A673 (cell line): ENCODE measurements at regions not wholly inside any gene's neighbourhood (a gene's known extent, or its start where the extent isn't known, plus 50 kb on each side); places are given as distances from the start of the nearest gene placed in this dataset.

Source experiments
- BruUV-seq: library from RNA; stranded (reverse); fragments of 400-500 nt; replicated peaks from 2 replicates; lab custom pipeline; 2021; lab: Mats Ljungman, UMichigan
- CTCF ChIA-PET: fragments of 300-600 bp; sonication (Branson Sonifier 250); formaldehyde crosslinking; loops from one replicate; lab custom pipeline; 2022; ENCODE audit warnings: antibody characterized with exemption; lab: Charles Lee
- POLR2A ChIA-PET: fragments of 300-600 bp; sonication (Branson Sonifier 250); formaldehyde crosslinking; loops from one replicate; lab custom pipeline; 2022; ENCODE audit warnings: antibody characterized with exemption; ENCODE audit not compliant: low non-redundant PET; lab: Charles Lee
- DNase-seq: peaks from one replicate; pipeline ENCODE4 v3.0.0-alpha.2; 2015; ENCODE audit warnings: low spot score
- H3K27ac ChIP-seq: fragments of 200-600 bp; sonication (generic); 2 replicates; pipeline ENCODE4 v1.5.1; 2016; ENCODE audit warnings: mixed run types, low read depth, mild to moderate bottlenecking, mixed read lengths, antibody characterized with exemption, low read length; ENCODE audit not compliant: poor library complexity, severe bottlenecking
- H3K27me3 ChIP-seq: fragments of 200-600 bp; sonication (generic); replicated peaks from 2 replicates; pipeline ENCODE4 v1.6.1; 2017; ENCODE audit warnings: mixed run types, low read depth, mild to moderate bottlenecking, mixed read lengths, antibody characterized with exemption, low read length; ENCODE audit not compliant: insufficient read depth, poor library complexity
- H3K36me3 ChIP-seq: fragments of 200-600 bp; sonication (generic); 2 replicates; pipeline ENCODE4 v1.6.1; 2016; ENCODE audit warnings: mixed run types, mild to moderate bottlenecking, mixed read lengths, antibody characterized with exemption, low read length; ENCODE audit not compliant: insufficient read depth, poor library complexity, severe bottlenecking
- H3K4me1 ChIP-seq: fragments of 200-600 bp; sonication (generic); 2 replicates; pipeline ENCODE4 v1.6.1; 2017; ENCODE audit warnings: mixed run types, mild to moderate bottlenecking, mixed read lengths, antibody characterized with exemption, low read length; ENCODE audit not compliant: insufficient read depth, poor library complexity, severe bottlenecking
- H3K4me3 ChIP-seq: fragments of 200-600 bp; sonication (generic); 2 replicates; pipeline ENCODE4 v1.5.1; 2016; ENCODE audit warnings: low read depth, mixed run types, mild to moderate bottlenecking, mixed read lengths, low read length; ENCODE audit not compliant: poor library complexity, severe bottlenecking
- H3K9me3 ChIP-seq: fragments of 200-600 bp; sonication (generic); 2 replicates; pipeline ENCODE4 v1.6.1; 2016; ENCODE audit warnings: mixed run types, low read depth, mild to moderate bottlenecking, mixed read lengths, antibody characterized with exemption, low read length; ENCODE audit not compliant: poor library complexity, severe bottlenecking
- EZH2 ChIP-seq: fragments of 200-600 bp; sonication (generic); IDR thresholded peaks from 2 replicates; pipeline ENCODE4 v1.6.1; 2017; ENCODE audit warnings: borderline replicate concordance, low read depth, mild to moderate bottlenecking, mixed read lengths, antibody characterized with exemption, low read length; ENCODE audit not compliant: poor library complexity, severe bottlenecking
- intact Hi-C: fragments of 100-400 bp; cut with micrococcal nuclease; formaldehyde crosslinking; loops from one replicate; pipeline ENCODE4 v1.10.0; 2022; ENCODE audit not compliant: unreplicated experiment
- TF ChIP-seq, protein P1 (sequence below): fragments of 300-800, 200-600 bp; sonication (generic); conservative IDR thresholded peaks from 2 replicates; pipeline ENCODE4 v1.5.1; 2017; ENCODE audit warnings: low read depth, mild to moderate bottlenecking, antibody characterized with exemption, low read length, moderate library complexity, mixed read lengths

DNA sequence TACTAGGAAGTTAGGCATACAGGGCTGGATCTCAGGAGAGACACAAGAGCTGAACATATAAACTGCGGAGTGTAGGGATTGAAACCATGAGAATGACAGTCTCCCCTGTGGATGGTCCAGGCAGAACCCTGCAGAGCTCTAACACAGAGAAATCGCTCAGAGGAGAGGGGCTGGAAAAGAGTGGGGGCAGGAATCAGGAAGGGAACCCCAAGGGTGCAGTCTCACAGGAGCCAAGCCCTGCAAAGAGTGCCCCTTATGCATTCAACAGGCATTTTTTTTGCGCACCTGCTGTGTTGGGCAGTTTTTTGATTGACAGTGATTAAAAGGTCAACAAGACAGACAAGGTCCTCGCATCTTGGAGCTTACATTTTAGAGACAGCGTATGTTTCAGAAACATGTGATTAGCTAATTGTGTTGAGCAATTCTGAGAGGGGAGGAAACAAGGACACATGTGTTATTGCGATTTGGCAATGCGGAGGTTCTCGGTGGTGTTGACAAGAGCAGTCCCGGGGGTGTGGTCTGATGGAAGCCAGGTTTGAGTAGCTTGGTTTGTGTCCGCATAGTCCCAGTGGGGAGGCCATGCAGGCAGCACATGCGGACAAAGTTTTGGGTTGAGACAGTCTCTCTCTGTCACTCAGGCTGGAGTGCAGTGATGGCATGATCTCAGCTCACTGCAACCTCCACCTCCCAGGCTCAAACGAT, 182.6 kb upstream of the IRS2 start:
- CTCF ChIA-PET, result no interaction called here
- H3K27me3 ChIP-seq, result peaks cover 16% of the 10 kb centered on the region
- POLR2A ChIA-PET, result no interaction called here
- BruUV-seq, result no TSS peak
- no peak overlapping the region for H3K27ac ChIP-seq
- H3K36me3 ChIP-seq, result no peaks in the 10 kb centered on the region
- H3K4me3 ChIP-seq, result no peak overlapping the region
- TF ChIP-seq, protein P1, sequence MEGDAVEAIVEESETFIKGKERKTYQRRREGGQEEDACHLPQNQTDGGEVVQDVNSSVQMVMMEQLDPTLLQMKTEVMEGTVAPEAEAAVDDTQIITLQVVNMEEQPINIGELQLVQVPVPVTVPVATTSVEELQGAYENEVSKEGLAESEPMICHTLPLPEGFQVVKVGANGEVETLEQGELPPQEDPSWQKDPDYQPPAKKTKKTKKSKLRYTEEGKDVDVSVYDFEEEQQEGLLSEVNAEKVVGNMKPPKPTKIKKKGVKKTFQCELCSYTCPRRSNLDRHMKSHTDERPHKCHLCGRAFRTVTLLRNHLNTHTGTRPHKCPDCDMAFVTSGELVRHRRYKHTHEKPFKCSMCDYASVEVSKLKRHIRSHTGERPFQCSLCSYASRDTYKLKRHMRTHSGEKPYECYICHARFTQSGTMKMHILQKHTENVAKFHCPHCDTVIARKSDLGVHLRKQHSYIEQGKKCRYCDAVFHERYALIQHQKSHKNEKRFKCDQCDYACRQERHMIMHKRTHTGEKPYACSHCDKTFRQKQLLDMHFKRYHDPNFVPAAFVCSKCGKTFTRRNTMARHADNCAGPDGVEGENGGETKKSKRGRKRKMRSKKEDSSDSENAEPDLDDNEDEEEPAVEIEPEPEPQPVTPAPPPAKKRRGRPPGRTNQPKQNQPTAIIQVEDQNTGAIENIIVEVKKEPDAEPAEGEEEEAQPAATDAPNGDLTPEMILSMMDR, result no peak
- no peak for TF ChIP-seq EZH2
- intact Hi-C loops, result no loop called here
- H3K4me1 ChIP-seq, result peaks cover 4% of the 10 kb centered on the region
- DNase-seq, result no peak
- H3K9me3 ChIP-seq, result no peaks in the 10 kb centered on the region

DNA sequence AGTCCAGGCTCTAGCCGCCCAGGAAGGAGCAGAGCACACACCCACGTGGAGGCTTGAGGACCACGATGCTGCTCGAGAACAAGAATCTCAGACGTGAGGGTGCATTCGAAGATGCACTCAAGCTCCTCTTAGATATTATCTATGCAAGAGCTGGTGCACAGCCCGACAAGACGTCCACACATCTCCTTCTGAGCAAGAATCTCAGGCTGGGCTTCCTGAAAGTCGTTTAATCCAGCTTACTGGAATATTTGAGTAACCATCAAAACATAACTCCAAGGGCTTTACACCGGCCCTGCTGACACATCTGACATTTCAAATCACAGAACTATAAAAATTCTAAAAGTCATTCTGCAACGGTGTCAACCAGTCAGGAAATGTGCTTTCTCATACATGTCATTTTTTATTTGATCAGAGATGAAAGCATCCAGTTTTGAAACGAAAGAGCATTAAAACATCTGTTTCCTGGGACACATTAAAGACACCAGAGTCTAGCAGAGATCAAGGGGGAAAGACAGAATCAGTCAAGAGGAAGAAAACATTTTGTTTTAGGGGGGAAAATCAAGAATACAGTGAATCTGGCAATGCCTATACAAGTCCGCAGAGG, 177.7 kb upstream of the IRS2 start:
- no peak overlapping the region for H3K4me3 ChIP-seq
- H3K4me1 ChIP-seq, result no peaks in the 10 kb centered on the region
- no peaks in the 10 kb centered on the region for H3K9me3 ChIP-seq
- TF ChIP-seq EZH2, result no peak
- BruUV-seq, result no TSS peak
- POLR2A ChIA-PET, result no interaction called here
- no peak overlapping the region for H3K27ac ChIP-seq
- CTCF ChIA-PET, result no interaction called here
- intact Hi-C loops, result no loop called here
- peaks cover 45% of the 10 kb centered on the region for H3K27me3 ChIP-seq
- no peaks in the 10 kb centered on the region for H3K36me3 ChIP-seq
- no peak for DNase-seq

GRCh38 chr13:109963384-109963783, 177.0 kb upstream of the IRS2 start:
- ChIA-PET POLR2A (no interaction called here), CTCF (no interaction called here)
- Histone ChIP-seq H3K36me3 (no peaks in the 10 kb centered on the region), H3K4me1 (no peaks in the 10 kb centered on the region), H3K9me3 (no peaks in the 10 kb centered on the region), H3K27me3 (peaks cover 45% of the 10 kb centered on the region), H3K27ac (no peak overlapping the region), H3K4me3 (no peak overlapping the region)
- intact Hi-C loops, result no loop called here
- DNase-seq, result no peak
- TF ChIP-seq, protein P1, result no peak
- no peak for TF ChIP-seq EZH2
- no TSS peak for BruUV-seq
